Globus pallidus (tissue), 1 donor: ENCODE measurements at regions not wholly inside any gene's neighbourhood (a gene's known extent, or its start where the extent isn't known, plus 50 kb on each side); places are given as distances from the start of the nearest gene placed in this dataset.

Source experiments
- DNase-seq: peaks from one replicate; pipeline ENCODE4 v3.0.0-alpha.2; 2015; ENCODE audit warnings: low spot score

GRCh38 chr9:104448036-104448435 is 56.0 kb upstream of the OR13F1 start:
- DNase-seq: no peak
